ENCODE measurements at regions not wholly inside any gene's neighbourhood (a gene's known extent, or its start where the extent isn't known, plus 50 kb on each side); places are given as distances from the start of the nearest gene placed in this dataset.

DNA sequence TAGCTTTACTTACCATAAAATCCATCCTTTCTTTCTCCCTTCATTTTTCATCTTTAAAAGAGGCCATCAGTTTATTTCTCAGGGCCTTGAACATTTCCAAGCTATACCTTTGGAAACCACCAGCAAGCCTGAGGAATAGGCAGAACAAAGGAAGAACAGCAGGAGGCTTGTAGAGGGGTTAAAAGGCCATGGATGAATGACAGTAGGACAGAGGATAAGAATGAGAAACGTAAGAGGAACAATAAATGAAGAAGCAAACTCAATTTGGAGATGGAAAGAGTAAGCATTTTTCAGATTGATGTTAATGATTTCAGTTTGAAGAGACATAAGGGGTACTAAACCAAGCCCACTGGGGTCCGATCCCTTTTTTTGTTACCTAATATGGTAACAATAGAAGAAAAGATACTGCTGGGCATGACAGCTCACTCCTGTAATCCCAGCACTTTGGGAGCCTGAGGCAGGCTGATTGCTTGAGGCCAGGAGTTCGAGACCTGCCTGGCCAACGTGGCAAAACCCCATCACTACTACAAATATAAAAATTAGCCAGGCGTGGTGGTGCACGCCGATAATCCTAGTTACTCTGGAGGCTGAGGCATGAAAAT, 106.6 kb upstream of the NMUR2 start:
- in situ Hi-C loops (cut with HindIII; ENCODE audit: low pct_unique_long_range_greater_than_20kb, low sequenced_read_pairs): no loop called here
- DNase-seq (ENCODE audit: low read depth, low spot score): no peak

DNA sequence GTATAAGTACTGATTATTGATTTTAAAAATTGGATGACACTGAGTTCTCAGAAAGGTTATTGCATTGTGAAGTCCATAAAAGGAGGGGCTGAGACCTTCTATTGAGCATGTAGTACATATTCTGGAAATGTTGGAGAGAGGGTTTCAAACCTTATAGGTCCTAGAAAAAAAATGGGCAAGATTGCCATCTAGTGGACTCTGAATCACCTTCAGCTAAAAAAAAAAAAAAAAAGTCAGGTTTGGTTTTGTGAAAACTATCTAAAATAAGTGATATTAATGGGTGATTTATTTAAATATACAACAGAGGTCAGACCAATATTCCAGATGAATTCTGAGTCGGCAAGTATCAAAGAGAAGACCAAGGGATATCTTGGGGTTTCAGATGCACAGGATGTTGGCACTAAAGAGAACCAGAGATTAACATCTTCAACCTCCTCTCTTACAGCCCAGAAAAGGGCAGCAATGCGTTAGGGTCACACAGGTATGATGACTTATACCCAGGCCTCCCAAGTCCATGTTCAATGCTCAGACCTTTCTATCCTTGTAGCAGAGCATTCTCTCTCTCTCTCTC, 109.8 kb upstream of the NMUR2 start:
- in situ Hi-C loops (cut with HindIII; ENCODE audit: low pct_unique_long_range_greater_than_20kb, low sequenced_read_pairs): no loop called here
- DNase-seq (ENCODE audit: low read depth, low spot score): peak; percentile 52

GRCh38 chr5:152523964-152524363, 118.9 kb upstream of the NMUR2 start:
- DNase-seq (ENCODE audit: low read depth, low spot score): no peak
- in situ Hi-C loops (cut with HindIII; ENCODE audit: low pct_unique_long_range_greater_than_20kb, low sequenced_read_pairs): no loop called here

DNA sequence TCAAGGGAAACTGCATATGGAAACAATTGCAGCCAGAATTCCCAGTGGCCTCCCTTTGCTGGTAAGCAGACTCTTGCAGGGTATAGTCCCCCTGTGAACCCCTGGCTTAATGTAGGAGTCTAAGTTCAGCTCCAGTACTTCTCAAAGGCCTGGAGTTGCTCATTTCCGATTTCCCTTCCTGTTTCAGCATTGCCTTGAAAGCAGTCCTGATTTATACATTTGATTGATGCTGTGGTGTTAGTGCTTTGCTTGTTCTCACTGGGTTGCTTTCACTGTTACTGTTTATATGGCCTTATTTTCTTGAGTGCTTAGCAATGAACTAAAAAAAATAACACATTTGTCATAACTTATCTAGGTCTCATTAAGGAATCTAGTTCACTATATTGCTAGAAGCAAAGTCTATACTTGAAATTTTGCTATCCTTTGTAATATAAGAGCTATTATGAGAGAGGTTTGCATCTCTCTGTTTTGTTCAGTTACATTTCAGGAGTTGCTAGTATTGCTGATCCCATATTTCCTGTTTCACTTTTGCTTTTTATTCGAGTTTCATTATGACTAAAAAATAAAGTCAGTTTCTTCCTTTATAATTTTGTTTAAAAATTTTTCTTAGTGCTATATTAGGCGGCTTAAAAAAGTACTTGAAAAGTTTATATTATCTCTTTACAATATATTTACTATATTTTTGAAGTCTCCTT, 122.4 kb upstream of the NMUR2 start:
- no peak for DNase-seq (ENCODE audit: low read depth, low spot score)
- in situ Hi-C loops (cut with HindIII; ENCODE audit: low pct_unique_long_range_greater_than_20kb, low sequenced_read_pairs): no loop called here

DNA sequence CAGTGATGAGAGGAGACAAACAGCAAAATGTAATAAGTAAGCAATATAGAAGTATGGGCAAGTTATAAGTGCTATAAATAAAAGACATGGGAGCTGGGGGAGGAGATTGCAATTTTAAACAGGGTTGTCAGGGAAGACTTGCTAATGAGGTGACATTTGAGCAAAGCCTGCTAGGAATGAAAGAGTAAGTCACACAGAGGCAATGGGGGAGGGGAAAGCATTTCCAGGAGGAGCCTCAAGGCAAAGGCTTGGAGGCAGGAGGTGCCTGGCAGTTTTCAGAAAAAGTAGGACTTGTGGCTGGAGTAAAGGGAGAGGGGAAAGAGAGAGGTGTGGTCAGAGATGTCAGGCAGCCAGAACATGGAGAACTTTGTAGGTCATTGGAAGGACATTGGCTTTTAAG, 124.4 kb upstream of the NMUR2 start:
- in situ Hi-C loops (cut with HindIII; ENCODE audit: low pct_unique_long_range_greater_than_20kb, low sequenced_read_pairs): no loop called here
- no peak for DNase-seq (ENCODE audit: low read depth, low spot score)

GRCh38 chr5:152532714-152533113, 127.6 kb upstream of the NMUR2 start:
- in situ Hi-C loops (cut with HindIII; ENCODE audit: low pct_unique_long_range_greater_than_20kb, low sequenced_read_pairs): no loop called here

GRCh38 chr5:152534641-152535040, 129.6 kb upstream of the NMUR2 start:
- in situ Hi-C loops (cut with HindIII; ENCODE audit: low pct_unique_long_range_greater_than_20kb, low sequenced_read_pairs): no loop called here
- no peak for DNase-seq (ENCODE audit: low read depth, low spot score)

More at GRCh38 chr5:152532714-152533113, 127.6 kb upstream of the NMUR2 start:
- peak; percentile 66 for DNase-seq (ENCODE audit: low read depth, low spot score)

GRCh38 chr5:152542741-152543140, 137.7 kb upstream of the NMUR2 start:
- no peak for DNase-seq (ENCODE audit: low read depth, low spot score)

DNA sequence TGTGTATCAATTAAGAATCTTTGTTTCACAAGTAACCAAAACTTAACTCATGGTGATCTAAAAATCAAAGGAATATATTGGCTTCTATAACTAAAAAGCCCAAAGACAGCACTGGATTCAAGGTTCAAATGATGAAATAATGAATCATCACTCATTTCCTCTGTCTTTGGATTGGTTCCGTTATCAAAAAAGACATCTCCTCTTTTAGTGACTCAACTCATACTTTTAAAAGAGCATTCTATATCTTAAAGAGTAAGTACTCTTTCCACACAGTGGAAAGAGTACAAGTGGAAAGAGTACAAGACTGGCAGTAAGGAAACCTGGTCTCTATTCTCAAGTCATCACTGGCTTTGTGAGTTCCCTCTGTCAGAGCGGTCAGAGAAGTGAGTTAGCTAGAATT, 141.4 kb upstream of the NMUR2 start:
- DNase-seq (ENCODE audit: low read depth, low spot score): no peak
- in situ Hi-C loops (cut with HindIII; ENCODE audit: low pct_unique_long_range_greater_than_20kb, low sequenced_read_pairs): no loop called here

More at GRCh38 chr5:152542741-152543140, 137.7 kb upstream of the NMUR2 start:
- in situ Hi-C loops (cut with HindIII; ENCODE audit: low pct_unique_long_range_greater_than_20kb, low sequenced_read_pairs): no loop called here

- in situ Hi-C loops (cut with HindIII; ENCODE audit: low pct_unique_long_range_greater_than_20kb, low sequenced_read_pairs): no loop called here
Measured at GRCh38 chr5:152547202-152547601, 142.1 kb upstream of the NMUR2 start.

DNA sequence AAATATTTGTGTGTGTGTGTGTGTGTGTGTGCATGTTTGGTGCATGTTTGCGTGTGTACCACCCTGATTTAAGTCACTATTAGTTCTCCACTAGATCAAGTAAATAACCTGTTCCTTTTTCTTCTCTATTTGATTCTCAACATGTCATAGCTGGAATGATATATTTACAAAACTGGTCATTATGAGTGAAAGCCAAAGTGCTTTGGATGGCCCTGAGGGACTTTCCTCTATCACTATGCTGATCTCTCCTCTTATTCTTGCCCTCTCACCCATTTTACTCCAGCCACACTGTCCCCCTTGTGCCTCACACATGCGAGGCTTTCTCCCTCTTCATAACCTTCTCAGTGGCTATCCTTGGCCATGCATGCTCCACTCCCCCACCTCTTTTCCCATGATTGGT, 144.6 kb upstream of the NMUR2 start:
- no peak for DNase-seq (ENCODE audit: low read depth, low spot score)
- in situ Hi-C loops (cut with HindIII; ENCODE audit: low pct_unique_long_range_greater_than_20kb, low sequenced_read_pairs): no loop called here

More at GRCh38 chr5:152547202-152547601, 142.1 kb upstream of the NMUR2 start:
- DNase-seq (ENCODE audit: low read depth, low spot score): no peak

- in situ Hi-C loops (cut with HindIII; ENCODE audit: low pct_unique_long_range_greater_than_20kb, low sequenced_read_pairs): no loop called here
- no peak for DNase-seq (ENCODE audit: low read depth, low spot score)
Measured at GRCh38 chr5:152551061-152551460, 146.0 kb upstream of the NMUR2 start.

DNA sequence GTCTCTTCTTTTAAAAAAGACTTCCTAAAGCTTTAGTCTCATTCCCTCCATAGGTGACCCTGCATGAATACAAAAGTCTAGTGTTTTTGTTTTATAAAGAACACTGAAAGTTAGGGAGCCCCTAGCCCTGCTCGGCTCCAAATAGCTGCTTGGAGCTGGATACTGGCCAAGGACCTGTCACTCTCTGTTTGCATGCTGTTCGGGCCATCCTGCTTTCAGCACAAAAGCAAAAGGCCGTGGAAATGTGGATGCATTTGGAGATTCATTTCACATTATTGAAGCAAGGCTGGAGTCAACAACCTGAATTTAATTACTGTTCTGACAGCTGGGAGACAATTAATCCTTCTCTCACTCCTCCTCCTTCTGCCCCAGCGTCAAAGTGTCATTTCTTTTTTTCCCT, 151.7 kb upstream of the NMUR2 start:
- in situ Hi-C loops (cut with HindIII; ENCODE audit: low pct_unique_long_range_greater_than_20kb, low sequenced_read_pairs): no loop called here
- DNase-seq (ENCODE audit: low read depth, low spot score): no peak

- peak; percentile 71 for DNase-seq (ENCODE audit: low read depth, low spot score)
- in situ Hi-C loops (cut with HindIII; ENCODE audit: low pct_unique_long_range_greater_than_20kb, low sequenced_read_pairs): no loop called here
Measured at GRCh38 chr5:152560512-152561137, 155.5 kb upstream of the NMUR2 start.

GRCh38 chr5:152568016-152568415, 162.9 kb upstream of the NMUR2 start:
- in situ Hi-C loops (cut with HindIII; ENCODE audit: low pct_unique_long_range_greater_than_20kb, low sequenced_read_pairs): no loop called here
- DNase-seq (ENCODE audit: low read depth, low spot score): no peak

- DNase-seq (ENCODE audit: low read depth, low spot score): no peak
- in situ Hi-C loops (cut with HindIII; ENCODE audit: low pct_unique_long_range_greater_than_20kb, low sequenced_read_pairs): no loop called here
Measured at GRCh38 chr5:152572812-152573211, 167.7 kb upstream of the NMUR2 start.

DNA sequence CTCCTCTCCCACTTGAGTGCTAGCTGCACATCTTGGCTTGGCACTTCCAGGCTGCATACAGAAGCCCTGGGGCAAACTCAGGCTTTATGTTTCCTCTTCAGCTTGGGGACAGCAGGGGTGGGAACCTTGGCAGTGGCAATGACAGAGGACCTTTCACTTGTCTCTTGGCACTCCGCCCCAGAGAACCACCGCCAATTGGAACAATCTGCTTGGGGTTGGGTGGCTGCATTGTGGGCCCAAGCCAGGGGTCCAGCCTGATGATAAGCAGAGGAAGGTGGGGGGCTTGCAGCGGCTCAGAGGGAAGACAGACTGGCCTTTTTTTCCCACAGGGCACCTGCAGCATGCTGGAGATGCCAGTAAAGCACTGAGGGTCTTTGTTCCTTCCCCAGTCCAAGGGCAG, 179.0 kb upstream of the NMUR2 start:
- in situ Hi-C loops (cut with HindIII; ENCODE audit: low pct_unique_long_range_greater_than_20kb, low sequenced_read_pairs): no loop called here
- DNase-seq (ENCODE audit: low read depth, low spot score): no peak

- in situ Hi-C loops (cut with HindIII; ENCODE audit: low pct_unique_long_range_greater_than_20kb, low sequenced_read_pairs): no loop called here
- peak; percentile 12 for DNase-seq (ENCODE audit: low read depth, low spot score)
Measured at GRCh38 chr5:152592416-152592815, 187.3 kb upstream of the NMUR2 start.

DNA sequence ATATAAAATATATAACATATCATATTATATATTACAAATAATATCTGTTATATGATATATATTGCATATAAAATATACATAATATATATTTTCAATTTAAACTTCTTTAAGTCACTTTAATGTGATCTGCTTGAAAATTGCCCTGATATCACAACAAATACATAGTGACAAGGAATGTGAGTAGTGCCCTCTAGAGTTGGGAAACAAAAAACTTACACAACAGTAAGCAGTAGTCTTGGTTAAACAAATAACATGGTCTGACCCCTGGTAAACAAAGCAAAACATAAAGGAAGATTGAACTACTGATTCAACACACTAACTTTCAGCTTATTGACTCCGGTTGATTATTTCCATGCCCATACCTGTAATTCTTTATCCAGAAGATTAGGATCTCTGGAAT, 188.3 kb upstream of the NMUR2 start:
- peak; percentile 33 for DNase-seq (ENCODE audit: low read depth, low spot score)
- in situ Hi-C loops (cut with HindIII; ENCODE audit: low pct_unique_long_range_greater_than_20kb, low sequenced_read_pairs): no loop called here
